Midbrain (tissue), 1 donor: ENCODE measurements at regions not wholly inside any gene's neighbourhood (a gene's known extent, or its start where the extent isn't known, plus 50 kb on each side); places are given as distances from the start of the nearest gene placed in this dataset.
"Not testable (repeated sequence)": the region's sequence is repeated elsewhere in the genome, so short reads cannot be mapped to it uniquely, and the experiment has no call there.

ENCODE experiments used
- DNase-seq: peaks from one replicate; lab custom pipeline; 2025; lab: John Stamatoyannopoulos, UW

DNA sequence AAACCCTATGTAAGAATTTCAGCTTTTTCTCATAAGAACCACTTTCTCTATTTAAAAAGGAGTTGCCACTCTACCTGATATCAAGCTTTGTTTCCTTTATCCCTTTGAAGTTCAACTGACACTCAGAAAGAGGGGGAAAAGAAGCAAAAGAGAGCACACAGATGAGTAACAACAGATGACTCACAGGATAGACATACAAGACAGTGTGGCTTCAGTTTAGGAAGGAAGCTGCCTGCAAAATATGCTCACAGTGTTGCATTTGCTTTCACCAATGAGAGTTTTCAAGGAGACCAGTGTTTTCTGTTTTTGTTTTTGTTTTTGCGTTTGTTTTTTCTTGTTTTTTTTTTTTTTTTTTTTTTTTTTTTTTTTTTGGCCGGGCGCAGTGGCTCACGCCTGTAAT lies 1181.6 kb downstream of the DNAJB9 start:
- no peak for DNase-seq

DNA sequence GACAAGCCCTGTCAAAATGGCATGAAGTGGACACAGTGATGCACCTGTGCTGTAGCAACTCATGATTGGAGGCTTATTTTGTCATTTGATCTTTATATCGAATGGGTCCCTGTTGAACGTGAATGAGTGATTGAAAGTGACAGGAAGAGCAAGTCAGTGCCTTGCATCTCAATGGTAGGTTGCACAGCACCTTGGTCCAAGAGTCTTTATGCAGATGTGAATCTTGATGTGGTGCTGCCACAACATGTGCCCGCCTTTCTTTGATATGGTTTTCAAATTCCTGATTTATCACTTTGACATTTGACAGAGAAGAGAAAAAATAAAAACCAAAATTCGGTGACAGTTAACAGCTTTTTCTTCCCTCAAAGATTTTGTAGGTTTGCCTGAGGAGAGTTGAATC lies 1182.4 kb downstream of the DNAJB9 start:
- DNase-seq: no peak

DNA sequence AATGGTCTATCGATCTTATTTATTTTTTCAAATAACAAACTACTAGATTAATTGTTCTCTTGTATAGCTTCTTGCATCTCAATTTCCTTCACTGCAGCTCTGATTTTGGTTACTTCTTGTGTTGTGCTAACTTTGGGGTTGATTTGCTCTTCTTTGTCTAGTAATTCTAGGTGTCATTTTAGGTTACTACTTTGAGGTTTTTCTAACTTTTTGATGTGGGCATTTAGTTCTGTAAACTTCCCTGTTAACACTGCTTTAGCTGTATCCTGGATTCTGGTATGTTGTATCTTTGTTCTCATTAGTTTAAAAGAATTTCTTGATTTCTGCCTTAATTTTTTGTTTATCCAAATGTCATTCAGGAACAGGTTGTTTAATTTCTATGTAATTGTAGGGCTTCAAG lies 1188.0 kb downstream of the DNAJB9 start:
- DNase-seq: no peak

DNA sequence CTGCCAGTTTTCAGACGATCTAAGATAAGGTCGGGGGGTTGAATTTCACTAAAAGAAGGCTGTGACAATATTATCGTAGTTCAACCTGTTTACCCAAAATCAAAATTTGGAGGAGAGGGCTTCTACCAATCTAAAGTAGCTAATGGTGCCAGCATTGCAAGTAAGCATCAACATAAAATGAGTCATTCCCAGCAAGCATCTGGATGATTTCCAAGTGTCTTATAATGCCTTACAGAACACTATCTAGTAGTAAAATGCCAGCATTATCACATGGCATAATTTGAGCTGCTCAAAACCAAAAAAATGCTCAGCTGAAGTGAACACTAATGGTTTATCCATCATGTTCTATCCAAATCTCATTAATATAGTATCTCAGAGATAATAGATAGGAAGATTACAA lies 1193.9 kb downstream of the DNAJB9 start:
- DNase-seq: no peak

DNA sequence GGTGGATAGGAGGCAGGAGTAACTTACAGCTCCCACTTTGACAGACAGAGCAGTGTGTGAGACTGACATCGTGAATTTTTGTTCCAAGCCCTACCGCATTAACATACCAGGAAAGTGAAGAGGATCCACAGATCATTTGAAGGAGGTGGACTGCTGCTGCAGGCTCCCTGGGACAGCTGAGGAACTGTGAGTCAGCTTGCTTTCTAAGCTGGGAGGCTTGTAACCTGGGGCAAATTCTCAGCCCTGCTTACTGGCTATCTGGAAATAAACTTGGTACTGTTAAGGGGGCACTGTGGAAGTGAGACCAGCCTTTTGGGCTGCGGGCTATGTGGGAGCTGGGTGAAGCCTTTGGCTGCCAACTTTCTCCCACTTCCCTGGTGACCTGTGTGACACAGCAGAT lies 1202.5 kb downstream of the DNAJB9 start:
- no peak for DNase-seq

DNA sequence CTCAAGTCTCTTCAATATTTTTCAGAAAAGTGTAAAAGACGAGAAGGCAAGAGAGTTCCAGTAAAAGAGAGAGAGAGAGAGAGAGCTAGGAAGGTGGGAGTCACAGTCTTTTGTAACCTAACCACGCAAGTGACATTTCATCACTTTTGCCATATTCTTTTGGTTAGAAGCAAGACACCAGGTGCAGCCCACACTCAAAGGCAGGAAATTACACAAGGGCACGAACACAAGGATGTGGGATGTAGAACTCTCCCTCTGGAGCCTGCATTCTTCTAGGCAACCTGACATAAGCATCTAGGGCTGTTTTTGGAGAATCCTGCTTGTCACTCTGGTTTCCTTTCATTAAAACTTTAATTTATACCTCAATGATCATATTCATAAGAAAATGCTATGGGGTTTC lies 1213.1 kb downstream of the DNAJB9 start:
- DNase-seq: no peak

DNA sequence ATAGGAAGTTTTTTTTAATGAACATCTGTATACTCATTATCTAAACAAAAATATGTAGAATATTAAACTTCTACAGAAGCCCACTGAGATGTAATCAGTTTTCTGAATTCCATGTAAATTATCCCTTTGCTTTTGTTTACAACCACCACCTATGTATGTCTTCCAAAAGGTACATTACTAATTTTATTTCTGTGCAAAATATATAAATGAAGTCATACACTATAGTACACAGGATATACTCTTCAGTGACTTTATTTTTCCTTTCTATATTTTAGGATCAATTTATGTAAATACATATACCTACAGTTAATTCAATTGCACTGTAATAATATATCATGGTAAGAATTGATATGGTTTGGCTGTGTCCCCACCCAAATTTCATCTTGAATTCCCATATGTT lies 1236.9 kb downstream of the DNAJB9 start:
- no peak for DNase-seq

DNA sequence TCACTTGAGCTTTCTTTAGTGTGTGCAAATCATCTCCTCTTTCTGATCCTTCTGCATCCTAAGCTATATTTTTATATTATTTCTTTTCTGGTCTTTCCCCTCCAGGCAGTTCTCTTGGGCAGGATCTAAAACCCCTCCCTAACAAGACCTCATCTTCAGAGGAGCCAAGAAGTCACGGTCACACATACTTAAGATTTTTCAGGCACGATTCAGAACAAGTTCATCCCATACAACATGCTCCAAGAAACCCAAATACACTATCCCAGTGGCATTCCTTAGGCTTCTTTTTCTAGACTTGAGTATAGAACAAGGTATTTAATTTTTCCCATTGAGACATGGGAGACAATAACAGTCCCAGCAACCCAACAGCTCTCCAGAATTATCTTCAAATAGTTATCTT lies 1251.5 kb downstream of the DNAJB9 start:
- DNase-seq: no peak

DNA sequence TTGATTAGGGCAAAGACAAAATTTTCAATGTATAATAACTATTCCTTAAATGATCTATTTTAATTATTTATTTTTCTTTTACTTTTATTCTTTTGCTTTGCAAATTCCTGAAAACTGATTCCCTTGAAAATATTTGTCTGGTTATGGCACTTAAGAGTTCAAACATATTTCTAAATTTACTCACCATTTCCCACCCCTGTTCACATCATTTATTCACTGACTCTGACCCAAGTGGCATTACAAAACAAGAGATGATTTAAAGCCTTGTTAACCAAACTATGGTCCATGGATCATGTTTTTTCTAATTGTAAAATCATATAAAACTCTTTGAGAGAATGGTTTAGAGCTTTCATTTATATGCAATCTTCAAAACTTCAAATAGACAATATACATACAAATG lies 1256.1 kb upstream of the LRRN3 start:
- no peak for DNase-seq

DNA sequence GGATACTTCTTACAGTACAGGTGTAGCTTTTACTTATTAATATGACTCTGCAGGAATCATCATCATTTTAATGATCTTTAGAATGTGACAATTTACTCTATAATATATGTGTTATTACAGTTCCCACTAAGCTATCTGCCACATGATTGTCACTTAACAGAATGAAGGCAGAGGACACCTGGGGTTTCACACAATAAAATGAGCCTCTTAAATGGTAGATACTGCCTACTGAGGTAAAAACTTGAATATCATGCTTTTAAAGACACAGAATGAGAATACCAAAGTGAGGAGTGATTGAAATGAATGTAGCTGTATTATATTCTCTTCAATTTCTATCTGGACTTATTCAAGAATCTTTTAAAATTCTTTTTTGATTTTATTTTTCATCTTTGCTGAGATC lies 1255.3 kb upstream of the LRRN3 start:
- DNase-seq: no peak

DNA sequence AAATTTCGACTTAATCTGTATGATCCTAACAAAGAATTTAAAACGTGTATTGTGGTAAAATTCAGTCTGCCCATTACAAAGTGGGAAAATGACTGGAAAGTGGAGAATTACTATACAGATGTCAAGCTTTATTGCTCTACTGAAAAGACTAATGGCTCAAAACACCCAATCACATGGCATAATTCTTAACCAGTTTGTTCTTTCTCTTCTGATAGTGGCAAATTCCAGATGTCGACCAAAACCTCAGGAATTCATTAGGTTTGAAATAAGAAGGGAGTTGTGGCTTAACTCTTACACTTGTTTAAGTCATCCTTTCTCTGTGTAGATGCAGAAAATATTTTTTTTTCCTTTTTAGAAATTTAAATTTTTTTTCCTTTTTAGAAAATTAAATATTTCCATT lies 1254.9 kb upstream of the LRRN3 start:
- no peak for DNase-seq

DNA sequence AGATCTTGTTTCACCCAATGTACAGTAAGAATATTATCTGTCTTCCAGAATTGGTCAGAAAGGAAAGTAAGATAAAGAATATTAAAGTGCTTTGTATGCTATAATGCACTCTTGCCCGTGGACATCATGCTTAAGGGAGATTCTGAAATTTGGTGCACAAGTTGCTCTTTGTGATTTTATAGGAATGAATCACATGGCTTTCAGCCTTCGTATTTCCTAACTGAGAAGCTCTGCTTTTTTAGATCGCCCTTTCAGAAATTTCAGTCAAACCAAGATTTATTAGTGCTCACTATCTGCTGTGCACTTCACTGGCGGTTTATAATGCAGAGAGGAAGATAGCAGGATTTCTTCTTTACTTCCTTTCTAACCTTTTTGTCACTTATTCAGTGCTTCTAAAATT lies 1248.5 kb upstream of the LRRN3 start:
- no peak for DNase-seq

DNA sequence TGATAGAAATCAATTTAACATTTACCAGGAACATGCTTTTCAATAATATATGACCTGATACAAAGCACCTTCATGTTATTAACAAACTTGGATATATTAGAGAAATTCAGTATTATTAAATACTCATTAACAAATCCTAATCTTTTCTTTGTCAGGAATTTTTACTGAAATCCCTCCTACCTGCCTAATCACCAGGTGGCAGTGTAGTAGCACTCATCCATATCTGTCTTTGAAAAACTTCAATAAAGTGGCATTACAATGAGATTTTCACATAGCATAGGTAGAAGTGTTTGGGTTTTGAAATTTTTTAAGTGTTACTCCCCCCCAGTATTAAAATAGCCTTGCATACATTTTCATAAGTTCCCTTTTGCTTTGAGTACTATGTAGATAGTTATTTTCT lies 1246.6 kb upstream of the LRRN3 start:
- DNase-seq: no peak

DNA sequence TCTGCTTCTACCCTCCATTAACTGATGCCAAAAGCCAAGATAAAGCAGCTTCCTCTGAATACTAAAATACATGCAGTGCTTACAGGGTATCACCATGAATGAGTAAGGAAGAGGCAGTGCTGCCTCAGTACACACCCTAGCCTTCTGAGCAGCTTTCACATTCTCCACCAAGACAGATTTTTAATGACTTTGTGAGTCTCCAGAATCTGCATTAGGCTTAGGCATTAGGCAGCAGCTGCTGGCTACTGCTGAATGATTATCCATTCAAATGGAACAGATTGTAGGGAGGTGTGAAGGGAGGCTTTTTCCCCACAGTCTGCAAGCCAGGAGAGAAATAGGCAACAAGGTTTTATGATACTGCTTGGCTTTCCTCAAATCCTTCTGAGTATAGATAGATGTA lies 1226.7 kb upstream of the LRRN3 start:
- no peak for DNase-seq

DNA sequence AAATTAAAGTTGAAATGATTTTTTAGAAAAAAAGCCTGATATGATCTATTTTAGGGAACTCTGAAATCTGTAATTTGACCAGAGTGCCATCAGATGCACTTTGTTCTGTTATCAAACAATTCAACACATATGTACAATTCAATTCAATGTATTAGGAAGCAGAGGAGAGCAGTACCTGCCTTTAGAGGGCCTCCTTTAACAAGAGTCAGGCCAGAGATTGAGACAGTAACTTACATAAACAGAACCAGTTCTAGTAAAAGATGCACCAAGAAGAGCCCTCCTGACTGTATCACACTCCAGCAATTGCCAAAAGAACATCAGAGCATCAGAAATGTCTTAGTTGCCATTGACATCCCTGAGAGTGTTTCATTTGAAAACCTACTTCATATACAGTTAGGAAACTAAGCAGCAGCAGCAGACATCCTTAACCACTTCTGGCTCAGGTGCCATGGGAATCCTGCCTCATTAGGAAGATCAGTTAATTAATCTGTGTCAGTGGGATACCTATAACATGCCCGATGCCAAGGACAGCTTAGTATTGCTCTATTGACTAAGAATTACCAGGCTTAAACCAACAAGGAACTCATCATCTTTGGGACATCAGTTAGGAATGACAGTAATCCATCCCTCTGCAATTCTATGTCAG lies 1222.6 kb upstream of the LRRN3 start:
- DNase-seq: no peak

DNA sequence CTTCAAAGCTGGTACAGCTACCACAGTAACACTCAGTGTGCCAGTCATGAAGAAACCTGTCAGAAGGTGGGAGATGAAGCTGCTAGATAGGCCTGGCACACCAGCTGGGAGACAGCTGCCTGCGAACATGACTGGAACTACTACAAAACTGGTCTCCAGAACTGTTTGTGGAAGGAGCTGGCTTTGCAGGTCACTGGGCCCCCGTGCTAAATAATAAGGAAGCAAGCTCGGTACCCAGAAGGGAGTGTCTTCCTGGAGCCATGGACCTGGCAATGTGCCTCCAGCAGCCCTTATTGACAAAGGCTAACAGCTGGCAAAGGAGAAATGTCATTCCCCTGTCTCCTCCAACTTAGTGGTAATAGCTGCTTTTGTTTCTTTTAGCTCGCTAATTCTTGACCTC lies 1217.6 kb upstream of the LRRN3 start:
- no peak for DNase-seq

DNA sequence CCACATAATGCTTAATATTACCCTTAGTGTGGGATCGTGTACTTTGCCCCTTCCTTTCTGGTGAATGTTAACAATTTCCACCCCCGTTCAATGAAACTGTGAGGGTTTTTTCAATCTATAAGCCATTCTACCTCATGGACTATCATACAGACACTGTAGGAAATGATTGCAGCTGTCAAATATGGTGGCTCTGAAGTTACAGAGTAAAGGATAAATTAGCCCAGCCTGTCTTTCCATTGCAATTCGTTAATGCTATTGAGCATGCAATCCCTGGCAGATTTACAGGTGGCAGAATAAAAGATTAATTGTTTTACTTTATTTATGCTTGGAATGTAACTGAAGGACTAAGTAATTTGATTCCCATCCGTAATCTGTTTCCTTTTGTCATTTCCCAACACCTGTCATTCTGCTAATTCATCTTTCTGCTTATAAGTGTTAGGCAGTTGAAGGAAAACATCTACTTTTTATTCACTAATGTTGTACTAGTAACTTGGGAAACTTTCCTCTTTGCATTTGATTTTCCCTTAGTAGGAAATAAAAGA lies 1211.6 kb upstream of the LRRN3 start:
- DNase-seq: no peak

DNA sequence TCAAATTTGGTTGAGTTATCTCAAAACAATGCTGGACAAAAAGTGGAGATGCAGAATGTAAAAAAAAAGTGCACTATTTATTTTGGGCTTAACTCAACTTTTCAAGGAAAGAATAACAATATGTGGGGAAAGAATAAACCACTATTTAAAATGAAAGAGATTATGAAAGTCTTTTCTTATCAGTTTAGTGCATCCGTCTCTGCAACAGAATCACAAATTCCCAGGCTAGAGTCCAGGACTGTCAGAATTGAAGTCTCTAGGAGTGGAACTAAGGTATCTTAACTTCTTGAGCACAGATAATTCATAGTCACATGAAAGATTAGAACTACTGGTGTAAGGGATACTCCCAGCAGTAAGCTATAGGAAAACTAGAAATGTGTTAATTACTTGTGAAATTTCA lies 1200.3 kb upstream of the LRRN3 start:
- no peak for DNase-seq

DNA sequence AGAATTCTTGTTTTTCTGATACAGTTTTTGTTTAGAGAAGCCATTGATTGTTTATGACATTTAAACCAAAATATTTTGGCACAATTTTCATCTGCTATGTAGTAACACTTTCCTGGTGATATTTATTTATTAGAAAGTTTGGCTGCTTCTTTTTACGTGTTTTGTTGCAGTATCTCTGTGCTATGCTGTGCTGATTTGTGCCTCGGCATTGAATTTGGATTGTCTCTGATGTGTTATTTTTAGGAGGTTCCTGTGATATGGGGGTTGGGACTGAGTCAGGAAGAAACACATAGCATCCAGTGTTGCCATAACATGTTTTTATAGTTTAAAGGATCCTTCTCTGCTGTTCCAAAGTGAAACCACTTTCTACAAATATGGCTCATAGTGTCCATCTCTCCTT lies 1197.7 kb upstream of the LRRN3 start:
- no peak for DNase-seq

DNA sequence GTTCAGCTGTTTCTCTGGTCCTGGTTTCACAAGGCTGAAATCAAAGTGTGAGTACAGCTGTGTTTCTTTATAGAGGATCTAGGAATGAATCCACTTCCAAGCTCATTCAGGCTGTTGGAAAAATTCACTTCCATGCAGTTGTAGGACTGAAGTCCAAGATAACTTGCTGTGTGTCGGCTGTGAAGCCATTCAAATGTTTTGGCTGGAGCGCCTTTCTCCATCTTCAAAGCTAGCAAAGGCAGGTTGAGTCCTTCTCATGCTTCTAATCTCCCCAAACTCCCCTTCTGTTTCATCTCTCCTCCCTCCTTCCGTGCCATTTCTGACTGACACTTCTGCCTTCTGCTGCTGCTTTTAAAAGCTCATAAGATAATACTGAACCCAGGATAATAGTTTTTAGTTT lies 1195.4 kb upstream of the LRRN3 start:
- DNase-seq: no peak

DNA sequence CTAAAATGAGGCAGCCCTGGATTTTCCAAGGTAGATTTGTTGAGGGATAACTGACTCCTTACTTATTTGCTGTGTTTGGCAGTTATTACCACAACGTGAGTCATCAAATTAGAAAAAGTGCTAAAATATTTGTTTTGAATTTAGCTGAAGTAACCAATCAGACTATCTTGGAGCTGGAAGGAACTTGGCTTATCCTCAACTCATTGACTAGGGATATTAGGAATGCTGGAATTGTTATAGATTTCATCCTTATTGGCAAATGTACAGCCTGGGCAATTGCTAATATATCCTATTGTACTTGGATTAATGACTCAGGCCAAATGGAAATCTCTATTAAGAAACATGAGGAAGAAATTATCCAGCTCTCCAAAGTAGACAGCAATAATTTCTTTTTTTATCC lies 1189.0 kb upstream of the LRRN3 start:
- no peak for DNase-seq

DNA sequence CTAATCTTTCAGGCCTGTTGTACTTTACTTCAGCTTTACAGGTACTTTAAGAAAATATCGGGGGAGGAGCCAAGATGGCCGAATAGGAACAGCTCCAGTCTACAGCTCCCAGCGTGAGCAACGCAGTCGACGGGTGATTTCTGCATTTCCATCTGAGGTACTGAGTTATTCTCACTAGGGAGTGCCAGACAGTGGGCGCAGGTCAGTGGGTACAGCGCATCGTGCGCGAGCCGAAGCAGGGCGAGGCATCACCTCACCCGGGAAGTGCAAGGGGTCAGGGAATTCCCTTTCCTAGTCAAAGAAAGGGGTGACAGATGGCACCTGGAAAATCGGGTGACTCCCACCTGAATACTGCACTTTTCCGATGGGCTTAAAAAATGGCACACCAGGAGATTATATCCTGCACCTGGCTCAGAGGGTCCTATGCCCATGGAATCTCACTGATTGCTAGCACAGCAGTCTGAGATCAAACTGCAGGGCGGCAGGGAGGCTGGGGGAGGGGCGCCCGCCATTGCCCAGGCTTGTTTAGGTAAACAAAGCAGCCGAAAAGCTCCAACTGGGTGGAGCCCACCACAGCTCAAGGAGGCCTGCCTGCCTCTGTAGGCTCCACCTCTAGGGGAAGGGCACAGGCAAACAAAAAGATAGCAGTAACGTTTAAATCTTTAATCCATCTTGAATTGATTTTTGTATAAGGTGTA lies 1185.4 kb upstream of the LRRN3 start:
- not testable (repeated sequence) for DNase-seq

DNA sequence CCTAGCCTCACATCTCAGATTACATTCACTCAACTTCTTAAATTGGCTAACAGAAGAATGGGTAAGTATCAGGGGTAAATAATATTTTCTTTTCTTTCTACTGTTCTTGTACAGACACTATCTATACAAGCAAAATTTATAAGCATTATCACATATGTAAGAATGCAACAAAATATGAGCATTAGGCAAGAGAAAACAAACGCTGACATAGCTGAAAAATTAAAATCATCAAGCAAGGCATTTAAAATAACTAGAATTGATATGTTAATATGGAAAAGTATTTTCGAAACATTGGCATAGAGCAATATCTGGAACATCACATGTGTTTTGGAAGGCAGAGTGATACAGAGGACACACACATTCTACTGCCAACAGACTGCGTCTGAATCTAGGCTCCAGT lies 1175.3 kb upstream of the LRRN3 start:
- no peak for DNase-seq

DNA sequence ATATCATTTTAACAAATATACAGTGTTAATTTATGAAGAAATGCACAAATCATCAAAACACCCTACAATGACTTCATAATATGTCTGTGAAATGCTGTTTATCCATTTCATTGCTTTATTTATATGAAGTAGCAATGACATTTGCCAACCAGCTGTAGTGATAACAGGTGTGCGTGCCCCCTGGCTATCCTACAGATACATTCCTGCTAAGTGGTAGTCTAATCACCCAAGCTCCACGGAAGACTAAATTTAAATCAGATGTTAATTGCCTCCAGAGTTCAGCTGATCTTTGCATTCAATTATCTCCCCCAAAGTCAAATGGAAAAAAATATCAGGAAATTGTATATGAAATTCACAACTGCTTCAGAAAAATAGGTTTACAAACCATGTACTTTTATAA lies 1164.2 kb upstream of the LRRN3 start:
- DNase-seq: no peak
